Fibroblast of skin of left biceps (primary cell): ENCODE measurements at regions not wholly inside any gene's neighbourhood (a gene's known extent, or its start where the extent isn't known, plus 50 kb on each side); places are given as distances from the start of the nearest gene placed in this dataset.

ENCODE experiments used
- DNase-seq, 2 experiments: peaks; one replicate each; pipeline ENCODE4 v3.0.0-alpha.2; 2013; ENCODE audit warnings: low read depth in 2 of 2

GRCh38 chr11:92384358-92384757 is 159.7 kb downstream of the FAT3 start:
- DNase-seq, result peak in 1 of 2 experiments; percentile 37

GRCh38 chr11:92384802-92385201 is 160.2 kb downstream of the FAT3 start:
- DNase-seq, result no peak

DNA sequence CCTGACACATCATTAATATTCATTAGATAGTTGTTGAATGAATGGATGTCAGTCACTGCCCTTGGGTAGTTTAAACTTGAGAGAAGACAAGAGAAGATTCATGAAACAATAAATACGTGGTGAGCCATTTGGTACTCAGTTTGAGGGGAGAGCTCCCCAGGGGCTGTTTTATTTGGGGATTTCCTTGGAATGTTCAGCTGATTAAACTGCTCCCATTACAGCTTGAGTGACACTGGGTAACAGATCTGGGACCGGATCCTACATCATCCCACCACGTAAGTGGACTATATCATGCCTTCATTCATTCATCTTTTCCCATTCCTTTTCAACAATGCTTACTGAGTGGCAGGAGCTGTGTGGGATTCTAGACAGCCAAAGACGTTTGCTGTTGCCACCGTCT is 162.0 kb downstream of the FAT3 start:
- no peak for DNase-seq

- DNase-seq, result no peak
Observed at GRCh38 chr11:92387859-92388258, 163.2 kb downstream of the FAT3 start.

GRCh38 chr11:92388380-92388779 is 163.8 kb downstream of the FAT3 start:
- DNase-seq, result no peak

GRCh38 chr11:92390783-92391182 is 166.2 kb downstream of the FAT3 start:
- DNase-seq, result no peak

- DNase-seq, result no peak
Observed at GRCh38 chr11:92391364-92391763, 166.7 kb downstream of the FAT3 start.

- DNase-seq, result no peak
Observed at GRCh38 chr11:92391808-92392207, 167.2 kb downstream of the FAT3 start.

- no peak for DNase-seq
Observed at GRCh38 chr11:92393218-92393617, 168.6 kb downstream of the FAT3 start.

DNA sequence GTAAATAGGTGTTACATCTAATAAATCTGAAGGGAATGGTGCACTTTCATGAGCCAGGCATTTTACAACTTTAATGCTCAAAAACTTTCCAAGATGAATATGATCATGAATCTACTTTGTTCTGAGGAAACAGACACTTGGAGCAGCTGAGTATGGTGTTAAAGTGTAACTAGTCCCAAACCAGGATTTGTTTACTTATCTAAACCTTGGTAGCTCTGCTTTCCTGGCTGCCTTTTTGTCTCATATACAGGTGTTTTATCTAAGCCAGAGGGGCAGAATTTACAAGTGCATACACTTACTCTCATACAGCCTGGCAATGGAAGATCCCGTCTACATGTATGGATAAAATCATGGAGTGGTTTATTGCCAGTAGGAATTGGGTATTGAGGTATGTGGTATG is 171.5 kb downstream of the FAT3 start:
- no peak for DNase-seq

DNA sequence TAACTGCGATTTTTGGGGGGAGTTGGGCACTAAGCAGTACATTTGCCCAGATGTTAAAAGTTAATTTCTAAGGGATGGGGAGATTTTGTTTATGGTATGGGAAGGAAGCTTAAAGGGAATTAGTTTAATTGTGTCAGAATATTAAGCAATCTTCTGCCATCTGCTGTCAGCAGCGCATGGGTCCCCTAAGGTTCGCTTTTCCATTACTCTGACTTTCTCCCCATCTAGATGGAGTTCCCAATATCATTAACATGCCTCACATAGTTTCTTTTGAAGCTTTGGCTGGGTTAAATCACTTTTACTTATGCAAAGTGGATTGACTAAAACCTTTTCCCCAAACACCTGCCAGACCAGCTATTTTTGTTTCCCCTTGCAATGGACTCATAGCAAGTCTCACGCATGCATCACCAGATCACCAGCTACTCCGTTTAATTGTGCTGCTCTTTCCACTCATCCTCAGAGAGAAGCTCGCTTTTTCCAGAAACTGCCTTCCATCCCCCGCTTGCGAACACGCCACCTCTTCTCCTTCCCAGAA is 172.7 kb downstream of the FAT3 start:
- DNase-seq, result no peak

- no peak for DNase-seq
Observed at GRCh38 chr11:92399705-92400104, 175.1 kb downstream of the FAT3 start.

GRCh38 chr11:92401520-92401919 is 176.9 kb downstream of the FAT3 start:
- no peak for DNase-seq

- no peak for DNase-seq
Observed at GRCh38 chr11:92406472-92406871, 181.9 kb downstream of the FAT3 start.

- DNase-seq, result no peak
Observed at GRCh38 chr11:92409355-92409754, 184.7 kb downstream of the FAT3 start.

GRCh38 chr11:92409956-92410355 is 185.3 kb downstream of the FAT3 start:
- no peak for DNase-seq

GRCh38 chr11:92410526-92410925 is 185.9 kb downstream of the FAT3 start:
- no peak for DNase-seq

DNA sequence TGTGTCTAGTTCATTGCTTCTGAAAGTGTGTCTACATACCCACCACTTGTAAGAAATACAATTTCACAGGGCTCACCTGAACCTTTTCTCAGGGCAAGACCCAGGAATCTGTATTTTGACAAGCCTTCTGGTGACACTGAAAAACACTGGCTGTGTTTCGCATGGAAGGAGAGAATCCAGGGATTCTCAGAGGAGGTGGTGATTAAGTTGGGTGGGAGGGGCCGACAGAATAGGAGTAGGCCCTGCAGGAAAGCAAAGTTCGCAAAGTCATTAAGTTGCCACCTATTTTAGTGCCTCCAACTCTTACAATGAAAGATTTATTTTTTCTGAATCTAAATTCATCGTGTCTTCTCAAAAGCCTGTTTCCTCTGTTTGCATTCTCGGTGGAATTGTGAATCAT is 186.8 kb downstream of the FAT3 start:
- DNase-seq, result no peak

DNA sequence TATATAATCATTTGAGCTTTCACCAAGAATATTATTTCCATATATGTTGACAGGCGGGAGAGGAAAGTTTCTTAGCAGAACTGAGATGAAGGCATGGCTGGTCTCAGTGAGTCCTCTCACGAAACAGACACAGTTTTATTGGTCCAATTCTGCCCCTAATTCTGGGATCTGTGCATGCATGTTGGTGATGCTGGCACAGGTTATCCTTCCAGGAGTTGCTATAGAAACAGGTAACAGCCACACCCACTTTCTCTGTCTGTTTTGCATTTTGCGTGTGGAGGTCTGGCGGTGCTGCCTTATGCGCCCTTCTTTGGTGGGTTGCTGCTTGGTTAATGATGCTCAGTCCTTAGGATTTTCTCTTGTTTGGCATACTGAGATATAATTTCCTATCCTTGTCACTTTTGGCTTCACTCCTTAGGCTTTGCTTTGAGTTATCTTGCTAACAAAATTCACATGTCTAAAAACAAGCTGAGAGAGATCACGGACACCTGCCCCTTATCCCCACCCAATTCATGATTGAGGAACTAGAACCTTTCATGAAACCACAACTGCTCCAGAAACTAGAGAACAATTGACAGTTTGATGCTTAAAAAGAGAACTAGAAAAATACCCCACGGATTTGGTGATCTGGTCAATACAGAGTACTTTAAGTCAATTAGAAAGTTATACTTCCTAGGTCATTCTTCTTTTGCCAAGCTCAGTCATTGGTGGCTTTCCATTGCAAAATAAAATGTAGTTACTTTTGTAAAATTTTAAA is 189.3 kb downstream of the FAT3 start:
- no peak for DNase-seq

DNA sequence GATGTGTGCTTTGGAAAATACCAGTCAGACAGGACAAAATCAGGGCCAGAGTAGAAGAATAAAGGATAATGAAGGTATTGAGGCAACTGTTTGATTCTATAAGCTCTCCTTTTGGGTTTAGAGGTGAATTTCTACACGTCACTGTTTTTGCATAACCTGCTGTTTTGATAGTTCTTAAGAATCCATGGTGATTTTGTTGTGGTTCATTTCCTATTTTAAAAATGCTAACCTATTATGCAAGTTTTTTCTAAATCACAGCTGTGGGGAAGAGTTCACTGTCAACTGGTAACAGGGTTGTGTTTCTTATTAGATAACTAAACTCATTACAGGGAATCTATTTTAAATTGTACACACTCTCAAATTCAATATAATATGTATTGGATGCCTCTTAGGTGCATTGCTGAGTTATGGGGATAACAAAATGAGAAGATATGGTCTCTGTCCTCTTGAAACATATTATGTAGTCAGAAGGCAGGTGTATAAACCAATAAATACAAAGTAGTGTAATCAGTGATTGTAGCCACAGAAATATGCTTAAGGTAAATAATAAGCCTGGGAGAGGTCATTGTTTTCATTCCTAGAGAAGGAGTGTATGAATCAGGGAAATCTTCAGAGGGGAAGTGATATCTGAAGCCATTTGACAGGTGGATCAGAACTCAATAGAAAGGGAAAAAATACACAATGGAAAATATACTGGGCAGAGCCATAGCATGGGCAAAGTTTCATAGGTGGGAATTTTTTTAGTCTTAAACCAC is 192.5 kb downstream of the FAT3 start:
- DNase-seq, result no peak

DNA sequence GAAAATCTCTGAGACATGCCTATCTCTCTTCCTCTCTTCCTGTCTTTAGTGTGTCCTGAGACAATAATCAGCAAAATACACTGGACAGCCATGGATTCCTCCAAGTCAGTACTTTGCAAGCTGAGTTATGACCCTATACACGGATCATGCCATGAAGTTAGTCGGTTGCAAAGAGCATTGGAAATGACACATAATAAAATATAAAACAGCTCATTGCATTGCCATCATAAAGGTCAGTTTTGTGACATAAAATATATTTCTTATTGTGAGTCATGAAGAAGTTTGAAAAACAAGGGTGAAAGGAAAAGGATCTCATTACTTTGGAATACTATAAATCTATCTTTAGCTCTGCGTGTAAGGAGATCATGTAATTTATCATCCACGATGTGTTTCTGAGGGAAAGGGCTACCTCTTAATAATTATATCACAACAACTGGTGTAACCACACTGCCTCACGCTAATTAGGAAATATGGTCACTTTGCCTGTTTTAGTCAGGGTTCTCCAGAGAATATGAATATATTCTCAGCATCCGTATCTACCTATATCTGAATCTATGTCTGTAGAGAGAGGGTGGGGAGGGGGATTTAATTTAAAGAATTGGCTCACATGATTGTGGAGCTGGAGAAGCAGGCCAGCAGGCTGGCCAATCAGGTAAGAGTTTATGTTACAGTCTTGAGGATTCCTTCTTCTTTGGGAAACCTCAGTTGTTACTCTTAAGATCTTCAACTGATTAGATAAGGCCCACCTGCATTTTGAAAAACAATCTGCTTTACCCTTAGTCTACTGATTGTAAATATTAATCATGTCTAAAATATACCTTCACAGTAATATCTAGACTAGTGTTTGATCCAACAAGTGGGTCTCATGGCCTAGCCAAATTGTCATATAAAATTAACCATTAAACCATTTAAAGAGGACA is 198.8 kb downstream of the FAT3 start:
- DNase-seq, result no peak

DNA sequence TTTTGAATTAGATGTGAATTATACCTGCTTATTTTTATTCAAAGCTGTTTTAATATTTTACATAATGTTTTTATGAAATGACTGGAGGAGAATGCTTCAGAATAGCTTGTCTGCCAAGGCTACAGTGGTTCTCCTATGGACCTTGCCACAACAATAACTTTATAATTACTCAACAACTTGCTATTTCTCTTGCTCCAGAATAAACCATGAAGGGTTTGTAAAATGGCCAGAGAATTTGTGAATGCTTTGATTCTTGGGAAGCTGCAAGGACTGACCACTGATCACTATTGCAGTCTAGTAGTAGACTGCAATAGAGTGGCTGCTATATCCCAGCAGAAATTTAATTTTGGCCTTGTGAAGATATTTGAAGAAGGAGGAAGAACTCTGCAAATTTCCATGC is 199.7 kb downstream of the FAT3 start:
- DNase-seq, result no peak
